ENCODE measurements at regions not wholly inside any gene's neighbourhood (a gene's known extent, or its start where the extent isn't known, plus 50 kb on each side); places are given as distances from the start of the nearest gene placed in this dataset.

- no peak for DNase-seq
Observed at GRCh38 chr1:101290922-101291561, 54.2 kb downstream of the S1PR1 start.

- peak in 1 of 2 donors; percentile 36 for DNase-seq
Observed at GRCh38 chr1:101291562-101292380, 55.0 kb downstream of the S1PR1 start.

GRCh38 chr1:101293461-101294051, 56.7 kb downstream of the S1PR1 start:
- peak; percentile 43 to 64 for DNase-seq

- no peak for DNase-seq
Observed at GRCh38 chr1:101295209-101295608, 58.4 kb downstream of the S1PR1 start.

- no peak for DNase-seq
Observed at GRCh38 chr1:101298663-101299062, 61.8 kb downstream of the S1PR1 start.

GRCh38 chr1:101299141-101299540, 62.3 kb downstream of the S1PR1 start:
- DNase-seq = no peak

GRCh38 chr1:101299710-101300109, 62.9 kb downstream of the S1PR1 start:
- no peak for DNase-seq

- DNase-seq = no peak
Observed at GRCh38 chr1:101300916-101301315, 64.1 kb downstream of the S1PR1 start.

GRCh38 chr1:101301446-101302057, 64.7 kb downstream of the S1PR1 start:
- no peak for DNase-seq

GRCh38 chr1:101302831-101303511, 66.2 kb downstream of the S1PR1 start:
- DNase-seq = no peak

GRCh38 chr1:101307985-101308689, 71.3 kb downstream of the S1PR1 start:
- DNase-seq = no peak

GRCh38 chr1:101308935-101309333, 72.1 kb downstream of the S1PR1 start:
- DNase-seq = no peak

- peak; percentile 73 to 80 for DNase-seq
Observed at GRCh38 chr1:101309334-101310311, 72.8 kb downstream of the S1PR1 start.

GRCh38 chr1:101310506-101310905, 73.7 kb downstream of the S1PR1 start:
- DNase-seq = no peak

- DNase-seq = peak in 1 of 2 donors; percentile 37
Observed at GRCh38 chr1:101311146-101311920, 74.5 kb downstream of the S1PR1 start.

- DNase-seq = no peak
Observed at GRCh38 chr1:101312147-101312546, 75.3 kb downstream of the S1PR1 start.

GRCh38 chr1:101313356-101313755, 76.5 kb downstream of the S1PR1 start:
- DNase-seq = no peak

GRCh38 chr1:101314244-101314643, 77.4 kb downstream of the S1PR1 start:
- no peak for DNase-seq

GRCh38 chr1:101316256-101316655, 79.4 kb downstream of the S1PR1 start:
- no peak for DNase-seq

GRCh38 chr1:101316799-101317198, 80.0 kb downstream of the S1PR1 start:
- no peak for DNase-seq
